ENCODE measurements at regions not wholly inside any gene's neighbourhood (a gene's known extent, or its start where the extent isn't known, plus 50 kb on each side); places are given as distances from the start of the nearest gene placed in this dataset.

DNA sequence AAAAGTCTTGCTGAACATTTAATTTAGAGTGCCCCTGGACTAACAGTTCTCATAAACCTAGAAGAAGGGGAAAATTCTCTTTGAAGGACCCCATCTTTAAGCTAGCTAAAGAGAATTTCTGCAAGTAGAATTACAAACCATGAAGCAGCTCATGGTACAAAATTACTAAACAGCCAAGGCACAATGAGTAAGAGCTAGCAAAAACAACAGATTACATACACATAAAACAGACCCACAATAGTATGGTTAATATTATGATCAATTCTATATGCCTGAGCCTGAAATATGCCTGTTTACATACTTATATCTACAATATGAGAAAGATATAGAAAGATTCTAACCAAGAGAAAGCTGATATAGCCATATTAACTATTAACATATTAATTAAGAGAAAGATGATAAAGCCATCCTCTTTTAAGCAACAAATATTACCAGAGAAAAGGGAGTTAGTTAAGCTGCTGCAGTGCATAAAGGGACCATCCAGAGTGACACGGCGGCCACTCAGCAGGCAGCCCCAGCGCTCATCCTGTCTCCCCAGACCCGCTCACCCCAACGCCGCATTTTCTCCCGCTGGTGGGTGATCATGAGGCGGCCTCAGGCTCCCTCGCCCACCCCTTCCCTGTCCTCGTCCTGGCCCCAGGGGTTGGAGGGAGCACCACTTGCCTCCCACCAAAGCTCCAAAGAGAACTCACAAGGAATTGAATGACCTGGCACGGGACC lies 98.4 kb upstream of the CARMIL1 start:
- TF ChIP-seq, protein P1, sequence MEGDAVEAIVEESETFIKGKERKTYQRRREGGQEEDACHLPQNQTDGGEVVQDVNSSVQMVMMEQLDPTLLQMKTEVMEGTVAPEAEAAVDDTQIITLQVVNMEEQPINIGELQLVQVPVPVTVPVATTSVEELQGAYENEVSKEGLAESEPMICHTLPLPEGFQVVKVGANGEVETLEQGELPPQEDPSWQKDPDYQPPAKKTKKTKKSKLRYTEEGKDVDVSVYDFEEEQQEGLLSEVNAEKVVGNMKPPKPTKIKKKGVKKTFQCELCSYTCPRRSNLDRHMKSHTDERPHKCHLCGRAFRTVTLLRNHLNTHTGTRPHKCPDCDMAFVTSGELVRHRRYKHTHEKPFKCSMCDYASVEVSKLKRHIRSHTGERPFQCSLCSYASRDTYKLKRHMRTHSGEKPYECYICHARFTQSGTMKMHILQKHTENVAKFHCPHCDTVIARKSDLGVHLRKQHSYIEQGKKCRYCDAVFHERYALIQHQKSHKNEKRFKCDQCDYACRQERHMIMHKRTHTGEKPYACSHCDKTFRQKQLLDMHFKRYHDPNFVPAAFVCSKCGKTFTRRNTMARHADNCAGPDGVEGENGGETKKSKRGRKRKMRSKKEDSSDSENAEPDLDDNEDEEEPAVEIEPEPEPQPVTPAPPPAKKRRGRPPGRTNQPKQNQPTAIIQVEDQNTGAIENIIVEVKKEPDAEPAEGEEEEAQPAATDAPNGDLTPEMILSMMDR (conservative IDR thresholded peaks at IDR 0.05): no peak
- TF ChIP-seq ZFX (IDR thresholded peaks at IDR 0.05): no peak

All from C4-2B (cell line).